ENCODE measurements at regions not wholly inside any gene's neighbourhood (a gene's known extent, or its start where the extent isn't known, plus 50 kb on each side); places are given as distances from the start of the nearest gene placed in this dataset.

GRCh38 chr11:116118138-116118470, 613.9 kb upstream of the CADM1 start:
- DNase-seq (ENCODE audit: low read depth in 2 of 2), result no peak
- no peaks in the 10 kb centered on the region for H4K20me1 ChIP-seq (ENCODE audit: control insufficient read depth, extremely low read depth, insufficient read depth, low read length)

GRCh38 chr11:116117331-116118137, 613.3 kb upstream of the CADM1 start:
- H3K36me3 ChIP-seq (ENCODE audit: control insufficient read depth, insufficient read depth, low read length), result no peaks in the 10 kb centered on the region
- H3K79me2 ChIP-seq (ENCODE audit: control insufficient read depth, insufficient read depth, low read length), result no peaks in the 10 kb centered on the region
- no peak overlapping the region for H3K4me3 ChIP-seq (replicated peaks in 1 of 4; ENCODE audit: control extremely low read depth in 1 of 4, insufficient read depth in 1 of 4, low read depth in 3 of 4, low read length in 4 of 4)
- no peak overlapping the region for H3K4me2 ChIP-seq (ENCODE audit: extremely low read depth, insufficient read depth, low read length)
- no peaks in the 10 kb centered on the region for H3K27me3 ChIP-seq (ENCODE audit: control insufficient read depth, insufficient read depth, low read length)
- no peaks in the 10 kb centered on the region for H3K9me3 ChIP-seq (ENCODE audit: control insufficient read depth, insufficient read depth, low read depth, low read length)
- no peak overlapping the region for H2AFZ ChIP-seq (ENCODE audit: low read length)
- H3K4me1 ChIP-seq (ENCODE audit: control insufficient read depth, extremely low read depth, insufficient read depth, low read length), result no peaks in the 10 kb centered on the region
- H4K20me1 ChIP-seq (ENCODE audit: control insufficient read depth, extremely low read depth, insufficient read depth, low read length), result no peaks in the 10 kb centered on the region
- H3K9ac ChIP-seq (ENCODE audit: insufficient read depth, low read length), result no peak overlapping the region
- DNase-seq (ENCODE audit: low read depth in 2 of 2), result no peak
- TF ChIP-seq, protein P1, sequence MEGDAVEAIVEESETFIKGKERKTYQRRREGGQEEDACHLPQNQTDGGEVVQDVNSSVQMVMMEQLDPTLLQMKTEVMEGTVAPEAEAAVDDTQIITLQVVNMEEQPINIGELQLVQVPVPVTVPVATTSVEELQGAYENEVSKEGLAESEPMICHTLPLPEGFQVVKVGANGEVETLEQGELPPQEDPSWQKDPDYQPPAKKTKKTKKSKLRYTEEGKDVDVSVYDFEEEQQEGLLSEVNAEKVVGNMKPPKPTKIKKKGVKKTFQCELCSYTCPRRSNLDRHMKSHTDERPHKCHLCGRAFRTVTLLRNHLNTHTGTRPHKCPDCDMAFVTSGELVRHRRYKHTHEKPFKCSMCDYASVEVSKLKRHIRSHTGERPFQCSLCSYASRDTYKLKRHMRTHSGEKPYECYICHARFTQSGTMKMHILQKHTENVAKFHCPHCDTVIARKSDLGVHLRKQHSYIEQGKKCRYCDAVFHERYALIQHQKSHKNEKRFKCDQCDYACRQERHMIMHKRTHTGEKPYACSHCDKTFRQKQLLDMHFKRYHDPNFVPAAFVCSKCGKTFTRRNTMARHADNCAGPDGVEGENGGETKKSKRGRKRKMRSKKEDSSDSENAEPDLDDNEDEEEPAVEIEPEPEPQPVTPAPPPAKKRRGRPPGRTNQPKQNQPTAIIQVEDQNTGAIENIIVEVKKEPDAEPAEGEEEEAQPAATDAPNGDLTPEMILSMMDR (conservative IDR thresholded peaks at IDR 0.05 in 1 of 2, IDR thresholded peaks at IDR 0.05 in 1 of 2; ENCODE audit: low read depth in 1 of 2, low read length in 2 of 2), result no peak
- no peak for TF ChIP-seq EZH2 (IDR thresholded peaks at IDR 0.05; ENCODE audit: low read length, missing control alignments)
- no peak overlapping the region for H3K27ac ChIP-seq (ENCODE audit: insufficient read depth, low read length)

More at GRCh38 chr11:116118138-116118470, 613.9 kb upstream of the CADM1 start:
- H3K27me3 ChIP-seq (ENCODE audit: control insufficient read depth, insufficient read depth, low read length), result no peaks in the 10 kb centered on the region
- H3K9me3 ChIP-seq (ENCODE audit: control insufficient read depth, insufficient read depth, low read depth, low read length), result no peaks in the 10 kb centered on the region
- no peaks in the 10 kb centered on the region for H3K79me2 ChIP-seq (ENCODE audit: control insufficient read depth, insufficient read depth, low read length)
- no peak overlapping the region for H3K27ac ChIP-seq (ENCODE audit: insufficient read depth, low read length)
- no peak overlapping the region for H3K9ac ChIP-seq (ENCODE audit: insufficient read depth, low read length)
- H2AFZ ChIP-seq (ENCODE audit: low read length), result no peak overlapping the region
- no peak overlapping the region for H3K4me3 ChIP-seq (replicated peaks in 1 of 4; ENCODE audit: control extremely low read depth in 1 of 4, insufficient read depth in 1 of 4, low read depth in 3 of 4, low read length in 4 of 4)
- TF ChIP-seq EZH2 (IDR thresholded peaks at IDR 0.05; ENCODE audit: low read length, missing control alignments), result no peak
- TF ChIP-seq, protein P1 (conservative IDR thresholded peaks at IDR 0.05 in 1 of 2, IDR thresholded peaks at IDR 0.05 in 1 of 2; ENCODE audit: low read depth in 1 of 2, low read length in 2 of 2), result no peak
- no peaks in the 10 kb centered on the region for H3K4me1 ChIP-seq (ENCODE audit: control insufficient read depth, extremely low read depth, insufficient read depth, low read length)
- no peaks in the 10 kb centered on the region for H3K36me3 ChIP-seq (ENCODE audit: control insufficient read depth, insufficient read depth, low read length)
- no peak overlapping the region for H3K4me2 ChIP-seq (ENCODE audit: extremely low read depth, insufficient read depth, low read length)

DNA sequence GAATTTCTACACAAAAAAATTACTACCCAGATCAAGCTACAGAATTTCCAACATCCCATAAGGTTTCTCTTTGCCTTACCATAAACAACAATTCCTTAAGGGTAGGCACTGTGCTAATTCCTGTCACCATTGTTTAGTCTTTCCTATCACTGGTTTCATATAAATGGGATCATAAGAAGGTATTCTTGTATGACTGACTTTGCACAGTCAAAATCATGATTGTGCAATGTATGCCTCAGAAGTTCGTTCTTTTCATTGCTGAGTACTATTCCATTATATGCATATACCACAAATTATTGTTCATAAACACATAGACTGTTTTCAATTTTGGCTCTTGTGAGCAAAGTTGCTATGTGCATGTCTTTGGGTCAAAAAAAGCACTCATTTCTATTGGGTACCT, 611.6 kb upstream of the CADM1 start:
- Histone ChIP-seq H4K20me1 (ENCODE audit: control insufficient read depth, extremely low read depth, insufficient read depth, low read length) (no peaks in the 10 kb centered on the region), H3K27me3 (ENCODE audit: control insufficient read depth, insufficient read depth, low read length) (no peaks in the 10 kb centered on the region), H3K79me2 (ENCODE audit: control insufficient read depth, insufficient read depth, low read length) (no peaks in the 10 kb centered on the region), H3K4me2 (ENCODE audit: extremely low read depth, insufficient read depth, low read length) (no peak overlapping the region), H3K9ac (ENCODE audit: insufficient read depth, low read length) (no peak overlapping the region), H3K27ac (ENCODE audit: insufficient read depth, low read length) (no peak overlapping the region), H3K4me1 (ENCODE audit: control insufficient read depth, extremely low read depth, insufficient read depth, low read length) (no peaks in the 10 kb centered on the region), H3K36me3 (ENCODE audit: control insufficient read depth, insufficient read depth, low read length) (no peaks in the 10 kb centered on the region), H2AFZ (ENCODE audit: low read length) (no peak overlapping the region), H3K9me3 (ENCODE audit: control insufficient read depth, insufficient read depth, low read depth, low read length) (no peaks in the 10 kb centered on the region), H3K4me3 (replicated peaks in 1 of 4; ENCODE audit: control extremely low read depth in 1 of 4, insufficient read depth in 1 of 4, low read depth in 3 of 4, low read length in 4 of 4) (no peak overlapping the region)
- DNase-seq (ENCODE audit: low read depth in 2 of 2), result no peak
- no peak for TF ChIP-seq EZH2 (IDR thresholded peaks at IDR 0.05; ENCODE audit: low read length, missing control alignments)
